ENCODE measurements at regions not wholly inside any gene's neighbourhood (a gene's known extent, or its start where the extent isn't known, plus 50 kb on each side); places are given as distances from the start of the nearest gene placed in this dataset.

DNA sequence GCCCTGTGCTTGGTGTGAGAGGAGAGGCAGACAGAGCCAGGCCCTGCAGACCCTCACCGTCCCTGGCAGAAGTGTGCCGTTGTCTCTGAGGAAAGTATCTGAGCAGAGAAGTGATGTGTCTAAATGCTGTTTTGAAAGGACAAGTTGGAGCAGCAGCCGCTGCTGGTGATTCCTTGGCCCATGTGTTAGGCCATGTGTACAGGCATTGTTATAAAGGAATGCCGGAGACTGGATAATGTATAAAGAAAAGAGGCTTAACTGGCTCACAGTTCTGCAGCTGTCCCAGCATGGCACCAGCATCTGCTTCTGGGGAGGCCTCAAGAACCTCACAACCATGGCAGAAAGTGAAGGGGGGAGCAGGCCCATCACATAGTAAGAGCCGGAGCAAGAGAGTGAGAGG, 334.6 kb upstream of the ATP10A start:
- TF ChIP-seq, protein P1, sequence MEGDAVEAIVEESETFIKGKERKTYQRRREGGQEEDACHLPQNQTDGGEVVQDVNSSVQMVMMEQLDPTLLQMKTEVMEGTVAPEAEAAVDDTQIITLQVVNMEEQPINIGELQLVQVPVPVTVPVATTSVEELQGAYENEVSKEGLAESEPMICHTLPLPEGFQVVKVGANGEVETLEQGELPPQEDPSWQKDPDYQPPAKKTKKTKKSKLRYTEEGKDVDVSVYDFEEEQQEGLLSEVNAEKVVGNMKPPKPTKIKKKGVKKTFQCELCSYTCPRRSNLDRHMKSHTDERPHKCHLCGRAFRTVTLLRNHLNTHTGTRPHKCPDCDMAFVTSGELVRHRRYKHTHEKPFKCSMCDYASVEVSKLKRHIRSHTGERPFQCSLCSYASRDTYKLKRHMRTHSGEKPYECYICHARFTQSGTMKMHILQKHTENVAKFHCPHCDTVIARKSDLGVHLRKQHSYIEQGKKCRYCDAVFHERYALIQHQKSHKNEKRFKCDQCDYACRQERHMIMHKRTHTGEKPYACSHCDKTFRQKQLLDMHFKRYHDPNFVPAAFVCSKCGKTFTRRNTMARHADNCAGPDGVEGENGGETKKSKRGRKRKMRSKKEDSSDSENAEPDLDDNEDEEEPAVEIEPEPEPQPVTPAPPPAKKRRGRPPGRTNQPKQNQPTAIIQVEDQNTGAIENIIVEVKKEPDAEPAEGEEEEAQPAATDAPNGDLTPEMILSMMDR (IDR thresholded peaks at IDR 0.05; ENCODE audit: insufficient read depth, low read length) = no peak
- TF ChIP-seq, protein P2, sequence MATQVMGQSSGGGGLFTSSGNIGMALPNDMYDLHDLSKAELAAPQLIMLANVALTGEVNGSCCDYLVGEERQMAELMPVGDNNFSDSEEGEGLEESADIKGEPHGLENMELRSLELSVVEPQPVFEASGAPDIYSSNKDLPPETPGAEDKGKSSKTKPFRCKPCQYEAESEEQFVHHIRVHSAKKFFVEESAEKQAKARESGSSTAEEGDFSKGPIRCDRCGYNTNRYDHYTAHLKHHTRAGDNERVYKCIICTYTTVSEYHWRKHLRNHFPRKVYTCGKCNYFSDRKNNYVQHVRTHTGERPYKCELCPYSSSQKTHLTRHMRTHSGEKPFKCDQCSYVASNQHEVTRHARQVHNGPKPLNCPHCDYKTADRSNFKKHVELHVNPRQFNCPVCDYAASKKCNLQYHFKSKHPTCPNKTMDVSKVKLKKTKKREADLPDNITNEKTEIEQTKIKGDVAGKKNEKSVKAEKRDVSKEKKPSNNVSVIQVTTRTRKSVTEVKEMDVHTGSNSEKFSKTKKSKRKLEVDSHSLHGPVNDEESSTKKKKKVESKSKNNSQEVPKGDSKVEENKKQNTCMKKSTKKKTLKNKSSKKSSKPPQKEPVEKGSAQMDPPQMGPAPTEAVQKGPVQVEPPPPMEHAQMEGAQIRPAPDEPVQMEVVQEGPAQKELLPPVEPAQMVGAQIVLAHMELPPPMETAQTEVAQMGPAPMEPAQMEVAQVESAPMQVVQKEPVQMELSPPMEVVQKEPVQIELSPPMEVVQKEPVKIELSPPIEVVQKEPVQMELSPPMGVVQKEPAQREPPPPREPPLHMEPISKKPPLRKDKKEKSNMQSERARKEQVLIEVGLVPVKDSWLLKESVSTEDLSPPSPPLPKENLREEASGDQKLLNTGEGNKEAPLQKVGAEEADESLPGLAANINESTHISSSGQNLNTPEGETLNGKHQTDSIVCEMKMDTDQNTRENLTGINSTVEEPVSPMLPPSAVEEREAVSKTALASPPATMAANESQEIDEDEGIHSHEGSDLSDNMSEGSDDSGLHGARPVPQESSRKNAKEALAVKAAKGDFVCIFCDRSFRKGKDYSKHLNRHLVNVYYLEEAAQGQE (IDR thresholded peaks at IDR 0.05; ENCODE audit: insufficient replicate concordance, low read depth) = no peak
- TF ChIP-seq POLR2AphosphoS5 (IDR thresholded peaks at IDR 0.05; ENCODE audit: low read depth) (no peak), GABPA (IDR thresholded peaks at IDR 0.05; ENCODE audit: low read depth) (no peak), SPI1 (IDR thresholded peaks at IDR 0.05; ENCODE audit: borderline replicate concordance, low read depth) (no peak)

All from HL-60 (cell line).